WTC11 (cell line): ENCODE measurements at regions not wholly inside any gene's neighbourhood (a gene's known extent, or its start where the extent isn't known, plus 50 kb on each side); places are given as distances from the start of the nearest gene placed in this dataset.

Source experiments
- CBFB ChIP-seq: sonication (generic); formaldehyde crosslinking; IDR thresholded peaks from 2 replicates; pipeline ENCODE4 v1.8.1; 2022; ENCODE audit warnings: mild to moderate bottlenecking, low read depth, missing genetic modification reagents
- ELF4 ChIP-seq: sonication (generic); formaldehyde crosslinking; IDR thresholded peaks from 2 replicates; pipeline ENCODE4 v1.8.1; 2022; ENCODE audit warnings: low read depth, mild to moderate bottlenecking, moderate library complexity, missing genetic modification reagents
- ZNF138 ChIP-seq: sonication (generic); formaldehyde crosslinking; conservative IDR thresholded peaks from 2 replicates; pipeline ENCODE4 v1.8.1; 2022; ENCODE audit warnings: mild to moderate bottlenecking, moderate library complexity, missing genetic modification reagents
- TF ChIP-seq, protein P1 (sequence below): fragments of 200-600 bp; IDR thresholded peaks from 2 replicates; pipeline ENCODE4 v1.8.0; 2022; ENCODE audit warnings: antibody characterized with exemption
- TF ChIP-seq, protein P2 (sequence below): sonication (generic); formaldehyde crosslinking; IDR thresholded peaks from 2 replicates; pipeline ENCODE4 v1.8.0; 2023; ENCODE audit warnings: mild to moderate bottlenecking, missing genetic modification reagents

DNA sequence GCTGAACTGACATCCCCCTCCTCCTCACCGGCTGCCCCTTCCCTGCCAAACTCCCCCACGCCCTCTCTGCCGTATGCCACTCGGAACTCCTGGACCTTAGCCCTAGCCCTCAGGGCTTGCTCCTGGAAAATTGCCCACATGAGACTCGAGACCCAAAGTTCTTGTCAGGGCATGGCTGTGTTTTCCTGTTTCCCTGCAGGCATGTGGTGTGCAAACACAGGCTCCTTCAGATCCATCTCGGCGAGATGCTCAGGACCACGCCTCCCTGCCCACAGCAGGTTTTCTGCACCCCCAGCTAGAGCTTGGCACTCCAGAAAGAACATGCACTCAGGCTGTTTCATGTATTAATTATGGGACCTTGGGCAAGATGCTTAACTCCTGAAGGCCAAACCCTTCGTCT lies 1480.4 kb downstream of the BRD1 start:
- TF ChIP-seq, protein P1, sequence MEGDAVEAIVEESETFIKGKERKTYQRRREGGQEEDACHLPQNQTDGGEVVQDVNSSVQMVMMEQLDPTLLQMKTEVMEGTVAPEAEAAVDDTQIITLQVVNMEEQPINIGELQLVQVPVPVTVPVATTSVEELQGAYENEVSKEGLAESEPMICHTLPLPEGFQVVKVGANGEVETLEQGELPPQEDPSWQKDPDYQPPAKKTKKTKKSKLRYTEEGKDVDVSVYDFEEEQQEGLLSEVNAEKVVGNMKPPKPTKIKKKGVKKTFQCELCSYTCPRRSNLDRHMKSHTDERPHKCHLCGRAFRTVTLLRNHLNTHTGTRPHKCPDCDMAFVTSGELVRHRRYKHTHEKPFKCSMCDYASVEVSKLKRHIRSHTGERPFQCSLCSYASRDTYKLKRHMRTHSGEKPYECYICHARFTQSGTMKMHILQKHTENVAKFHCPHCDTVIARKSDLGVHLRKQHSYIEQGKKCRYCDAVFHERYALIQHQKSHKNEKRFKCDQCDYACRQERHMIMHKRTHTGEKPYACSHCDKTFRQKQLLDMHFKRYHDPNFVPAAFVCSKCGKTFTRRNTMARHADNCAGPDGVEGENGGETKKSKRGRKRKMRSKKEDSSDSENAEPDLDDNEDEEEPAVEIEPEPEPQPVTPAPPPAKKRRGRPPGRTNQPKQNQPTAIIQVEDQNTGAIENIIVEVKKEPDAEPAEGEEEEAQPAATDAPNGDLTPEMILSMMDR = no peak
- TF ChIP-seq ZNF138 (CRISPR knock-in tag) (no peak), CBFB (no peak), ELF4 (no peak)
- TF ChIP-seq, protein P2, sequence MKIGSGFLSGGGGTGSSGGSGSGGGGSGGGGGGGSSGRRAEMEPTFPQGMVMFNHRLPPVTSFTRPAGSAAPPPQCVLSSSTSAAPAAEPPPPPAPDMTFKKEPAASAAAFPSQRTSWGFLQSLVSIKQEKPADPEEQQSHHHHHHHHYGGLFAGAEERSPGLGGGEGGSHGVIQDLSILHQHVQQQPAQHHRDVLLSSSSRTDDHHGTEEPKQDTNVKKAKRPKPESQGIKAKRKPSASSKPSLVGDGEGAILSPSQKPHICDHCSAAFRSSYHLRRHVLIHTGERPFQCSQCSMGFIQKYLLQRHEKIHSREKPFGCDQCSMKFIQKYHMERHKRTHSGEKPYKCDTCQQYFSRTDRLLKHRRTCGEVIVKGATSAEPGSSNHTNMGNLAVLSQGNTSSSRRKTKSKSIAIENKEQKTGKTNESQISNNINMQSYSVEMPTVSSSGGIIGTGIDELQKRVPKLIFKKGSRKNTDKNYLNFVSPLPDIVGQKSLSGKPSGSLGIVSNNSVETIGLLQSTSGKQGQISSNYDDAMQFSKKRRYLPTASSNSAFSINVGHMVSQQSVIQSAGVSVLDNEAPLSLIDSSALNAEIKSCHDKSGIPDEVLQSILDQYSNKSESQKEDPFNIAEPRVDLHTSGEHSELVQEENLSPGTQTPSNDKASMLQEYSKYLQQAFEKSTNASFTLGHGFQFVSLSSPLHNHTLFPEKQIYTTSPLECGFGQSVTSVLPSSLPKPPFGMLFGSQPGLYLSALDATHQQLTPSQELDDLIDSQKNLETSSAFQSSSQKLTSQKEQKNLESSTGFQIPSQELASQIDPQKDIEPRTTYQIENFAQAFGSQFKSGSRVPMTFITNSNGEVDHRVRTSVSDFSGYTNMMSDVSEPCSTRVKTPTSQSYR = no peak
